Colonic mucosa (tissue), 4 donors: ENCODE measurements at regions not wholly inside any gene's neighbourhood (a gene's known extent, or its start where the extent isn't known, plus 50 kb on each side); places are given as distances from the start of the nearest gene placed in this dataset.

Experiments used
- DNase-seq: peaks from one replicate; pipeline ENCODE4 v3.0.0-alpha.2; 2020
- H3K27ac ChIP-seq: fragments of 200-600 bp; one replicate; pipeline ENCODE4 v1.8.0; 2021
- H3K27me3 ChIP-seq: fragments of 200-600 bp; one replicate; pipeline ENCODE4 v1.8.0; 2021
- H3K36me3 ChIP-seq: fragments of 200-600 bp; one replicate; pipeline ENCODE4 v1.8.0; 2021
- H3K4me1 ChIP-seq: fragments of 200-600 bp; one replicate; pipeline ENCODE4 v1.8.0; 2021; ENCODE audit warnings: mild to moderate bottlenecking
- H3K4me3 ChIP-seq: fragments of 200-600 bp; one replicate; pipeline ENCODE4 v1.8.0; 2021
- H3K9ac ChIP-seq, 2 donors: one replicate each; pipeline ENCODE4 v1.7.0; 2013; ENCODE audit warnings: control low read depth in 2 of 2, low read depth in 2 of 2, low read length in 2 of 2
- H3K9me3 ChIP-seq: fragments of 200-600 bp; one replicate; pipeline ENCODE4 v1.8.0; 2021
- CTCF ChIP-seq: fragments of 200-600 bp; IDR thresholded peaks from one replicate; pipeline ENCODE4 v1.8.0; 2022; ENCODE audit warnings: antibody characterized with exemption, mild to moderate bottlenecking
- intact Hi-C: fragments of 100-400 bp; cut with DNase I; formaldehyde crosslinking; loops from one replicate; pipeline ENCODE4 v1.14.1; 2022
- donor health status: healthy.
- donor health status: DM: no; HTN: no; CAD: no.
- donor health status: DM: no; HTN: no; CAD: no.

- intact Hi-C loops: no loop called here
- no peaks in the 10 kb centered on the region for H3K36me3 ChIP-seq
- H3K9me3 ChIP-seq: no peaks in the 10 kb centered on the region
- no peak for DNase-seq
- no peaks in the 10 kb centered on the region for H3K4me1 ChIP-seq
- H3K9ac ChIP-seq: no peak overlapping the region
- H3K4me3 ChIP-seq: no peak overlapping the region
- no peak for TF ChIP-seq CTCF
- no peak overlapping the region for H3K27ac ChIP-seq
- H3K27me3 ChIP-seq: no peaks in the 10 kb centered on the region
These were observed 232.9 kb upstream of the STK17B start for GRCh38 chr2:196404276-196404675.

- Histone ChIP-seq H3K9ac (no peak overlapping the region), H3K27ac (no peak overlapping the region), H3K36me3 (no peaks in the 10 kb centered on the region), H3K27me3 (no peaks in the 10 kb centered on the region), H3K9me3 (no peaks in the 10 kb centered on the region), H3K4me3 (no peak overlapping the region), H3K4me1 (no peaks in the 10 kb centered on the region)
- TF ChIP-seq CTCF: no peak
- DNase-seq: no peak
- intact Hi-C loops: no loop called here
These were observed 231.7 kb upstream of the CCDC150 start for GRCh38 chr2:196407675-196408264.

GRCh38 chr2:196409376-196409775 lies 230.1 kb upstream of the CCDC150 start:
- H3K27me3 ChIP-seq: no peaks in the 10 kb centered on the region
- no peaks in the 10 kb centered on the region for H3K9me3 ChIP-seq
- intact Hi-C loops: no loop called here
- no peaks in the 10 kb centered on the region for H3K4me1 ChIP-seq
- no peak for TF ChIP-seq CTCF
- H3K9ac ChIP-seq: no peak overlapping the region
- no peak overlapping the region for H3K4me3 ChIP-seq
- no peaks in the 10 kb centered on the region for H3K36me3 ChIP-seq
- no peak for DNase-seq
- H3K27ac ChIP-seq: no peak overlapping the region

GRCh38 chr2:196410008-196410407 lies 229.5 kb upstream of the CCDC150 start:
- Histone ChIP-seq H3K27ac (no peak overlapping the region), H3K9ac (no peak overlapping the region), H3K4me1 (no peaks in the 10 kb centered on the region), H3K4me3 (no peak overlapping the region), H3K36me3 (no peaks in the 10 kb centered on the region), H3K9me3 (no peaks in the 10 kb centered on the region), H3K27me3 (no peaks in the 10 kb centered on the region)
- TF ChIP-seq CTCF: no peak
- intact Hi-C loops: no loop called here
- DNase-seq: no peak

- no peaks in the 10 kb centered on the region for H3K4me1 ChIP-seq
- TF ChIP-seq CTCF: no peak
- H3K4me3 ChIP-seq: no peak overlapping the region
- H3K9me3 ChIP-seq: no peaks in the 10 kb centered on the region
- no peaks in the 10 kb centered on the region for H3K27me3 ChIP-seq
- no peak for DNase-seq
- H3K27ac ChIP-seq: no peak overlapping the region
- intact Hi-C loops: no loop called here
- H3K36me3 ChIP-seq: no peaks in the 10 kb centered on the region
- no peak overlapping the region for H3K9ac ChIP-seq
These were observed 225.7 kb upstream of the CCDC150 start for GRCh38 chr2:196413821-196414274.
